PC-9 (cell line): ENCODE measurements at regions not wholly inside any gene's neighbourhood (a gene's known extent, or its start where the extent isn't known, plus 50 kb on each side); places are given as distances from the start of the nearest gene placed in this dataset.

Experiments used
- BruUV-seq: library from RNA; stranded (reverse); fragments of 400-500 nt; replicated peaks from 2 replicates; lab custom pipeline; 2021; lab: Mats Ljungman, UMichigan
- CTCF ChIA-PET: fragments of 300-600 bp; sonication (Branson Sonifier 250); formaldehyde crosslinking; loops from one replicate; lab custom pipeline; 2022; ENCODE audit warnings: antibody characterized with exemption; lab: Charles Lee
- POLR2A ChIA-PET: fragments of 300-600 bp; sonication (Branson Sonifier 250); formaldehyde crosslinking; loops from one replicate; lab custom pipeline; 2022; ENCODE audit warnings: antibody characterized with exemption; ENCODE audit not compliant: unreplicated experiment; lab: Charles Lee
- DNase-seq, 2 experiments: peaks; one replicate each; pipeline versions ENCODE4 v3.0.0 to v3.0.0-alpha.2; 2015 to 2022; ENCODE audit warnings: mixed read lengths in 1 of 2
- H2AFZ ChIP-seq: fragments of 200-600 bp; sonication (generic); 2 replicates; pipeline ENCODE4 v1.8.1; 2017; ENCODE audit warnings: antibody characterized with exemption
- H3F3A ChIP-seq: fragments of 200-600 bp; sonication (generic); 2 replicates; pipeline ENCODE4 v1.8.1; 2017; ENCODE audit warnings: antibody characterized with exemption, mild to moderate bottlenecking, low read depth; ENCODE audit not compliant: insufficient read depth
- H3K27ac ChIP-seq: fragments of 200-600 bp; sonication (generic); 2 replicates; pipeline ENCODE4 v1.6.1; 2016; ENCODE audit warnings: mixed run types
- H3K27me3 ChIP-seq: fragments of 200-600 bp; sonication (generic); 2 replicates; pipeline ENCODE4 v1.6.1; 2016; ENCODE audit warnings: low read depth, mixed run types; ENCODE audit not compliant: insufficient read depth
- H3K36me3 ChIP-seq: fragments of 200-600 bp; sonication (generic); 2 replicates; pipeline ENCODE4 v1.6.1; 2016; ENCODE audit warnings: low read depth, mixed run types
- H3K4me1 ChIP-seq: fragments of 200-600 bp; sonication (generic); replicated peaks from 2 replicates; pipeline ENCODE4 v1.6.1; 2016; ENCODE audit warnings: mixed run types; ENCODE audit not compliant: insufficient read depth
- H3K4me2 ChIP-seq: fragments of 200-600 bp; sonication (generic); 2 replicates; pipeline ENCODE4 v1.6.1; 2017; ENCODE audit warnings: mixed run types
- H3K4me3 ChIP-seq: fragments of 200-600 bp; sonication (generic); 2 replicates; pipeline ENCODE4 v1.6.1; 2016; ENCODE audit warnings: mixed run types
- H3K79me2 ChIP-seq: fragments of 200-600 bp; sonication (generic); 2 replicates; pipeline ENCODE4 v1.6.1; 2017; ENCODE audit warnings: low read depth, mixed run types
- H3K9me2 ChIP-seq: fragments of 200-600 bp; sonication (generic); 2 replicates; pipeline ENCODE4 v1.8.1; 2017; ENCODE audit warnings: mild to moderate bottlenecking; ENCODE audit not compliant: insufficient read depth
- H3K9me3 ChIP-seq: fragments of 200-600 bp; sonication (generic); 2 replicates; pipeline ENCODE4 v1.8.1; 2016; ENCODE audit warnings: low read depth; ENCODE audit not compliant: insufficient read depth
- H4K20me1 ChIP-seq: fragments of 200-600 bp; sonication (generic); 2 replicates; pipeline ENCODE4 v1.8.1; 2017; ENCODE audit not compliant: insufficient read depth
- CTCF ChIP-seq: fragments of 200-600 bp; sonication (generic); conservative IDR thresholded peaks from 2 replicates; pipeline ENCODE4 v1.6.1; 2017; ENCODE audit warnings: mixed run types, antibody characterized with exemption, mild to moderate bottlenecking, moderate library complexity
- EZH2 ChIP-seq: fragments of 200-600 bp; sonication (generic); IDR thresholded peaks from 2 replicates; pipeline ENCODE4 v1.8.0; 2017; ENCODE audit warnings: antibody characterized with exemption, low read depth
- intact Hi-C: fragments of 100-400 bp; cut with micrococcal nuclease; formaldehyde crosslinking; loops from one replicate; pipeline ENCODE4 v1.10.0; 2022; ENCODE audit not compliant: unreplicated experiment

GRCh38 chr7:144955422-144955821 lies 119.6 kb upstream of the TPK1 start:
- BruUV-seq, result no TSS peak
- Histone ChIP-seq H3F3A (no peaks in the 10 kb centered on the region), H3K79me2 (no peaks in the 10 kb centered on the region), H3K4me3 (no peak overlapping the region), H4K20me1 (no peaks in the 10 kb centered on the region), H3K27me3 (no peaks in the 10 kb centered on the region), H3K9me2 (no peaks in the 10 kb centered on the region), H3K9me3 (no peaks in the 10 kb centered on the region), H3K36me3 (no peaks in the 10 kb centered on the region), H3K4me1 (no peaks in the 10 kb centered on the region), H3K4me2 (no peak overlapping the region), H2AFZ (no peak overlapping the region), H3K27ac (no peak overlapping the region)
- intact Hi-C loops, result no loop called here
- ChIA-PET CTCF (no interaction called here), POLR2A (no interaction called here)
- TF ChIP-seq CTCF, result no peak
- TF ChIP-seq EZH2, result no peak
- DNase-seq, result no peak

GRCh38 chr7:144941127-144941526 lies 105.3 kb upstream of the TPK1 start:
- Histone ChIP-seq H2AFZ (no peak overlapping the region), H3K9me2 (no peaks in the 10 kb centered on the region; the same call in 1 of the 2 replicates), H4K20me1 (no peaks in the 10 kb centered on the region), H3K4me1 (no peaks in the 10 kb centered on the region), H3K27ac (no peak overlapping the region), H3K9me3 (no peaks in the 10 kb centered on the region), H3K79me2 (no peaks in the 10 kb centered on the region), H3K4me3 (no peak overlapping the region), H3F3A (no peaks in the 10 kb centered on the region), H3K27me3 (no peaks in the 10 kb centered on the region), H3K36me3 (no peaks in the 10 kb centered on the region), H3K4me2 (no peak overlapping the region)
- ChIA-PET POLR2A (no interaction called here), CTCF (no interaction called here)
- BruUV-seq, result no TSS peak
- intact Hi-C loops, result no loop called here
- no peak for DNase-seq
- TF ChIP-seq CTCF (no peak), EZH2 (no peak)

DNA sequence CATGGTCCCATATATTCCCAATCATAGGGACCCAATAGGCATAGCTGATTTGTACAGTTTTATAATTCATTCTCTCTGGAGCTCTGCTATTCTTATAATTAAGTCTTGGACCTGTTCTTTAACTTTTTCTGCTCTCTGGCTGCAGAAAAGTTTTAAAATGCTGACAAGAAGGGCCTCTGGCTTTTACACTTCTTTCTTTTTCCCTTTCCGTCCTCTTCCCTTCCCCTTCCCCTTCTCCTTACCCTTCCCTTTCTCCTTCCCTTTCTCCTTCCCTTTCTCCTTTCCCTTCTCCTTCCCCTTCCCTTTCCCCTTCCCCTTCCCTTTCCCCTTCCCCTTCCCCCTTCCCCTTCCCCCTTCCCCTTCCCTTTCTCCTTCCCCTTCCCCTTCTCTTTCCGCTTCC lies 101.3 kb upstream of the TPK1 start:
- intact Hi-C loops, result no loop called here

More for the DNA sequence above, 101.3 kb upstream of the TPK1 start:
- Histone ChIP-seq H3F3A (no peaks in the 10 kb centered on the region), H3K9me2 (no peaks in the 10 kb centered on the region), H3K36me3 (no peaks in the 10 kb centered on the region), H3K4me3 (no peak overlapping the region), H3K9me3 (no peaks in the 10 kb centered on the region), H3K79me2 (no peaks in the 10 kb centered on the region), H3K4me1 (no peaks in the 10 kb centered on the region), H4K20me1 (no peaks in the 10 kb centered on the region), H3K27me3 (no peaks in the 10 kb centered on the region), H3K27ac (no peak overlapping the region), H2AFZ (no peak overlapping the region), H3K4me2 (no peak overlapping the region)
- ChIA-PET CTCF (no interaction called here), POLR2A (no interaction called here)
- no peak for DNase-seq
- TF ChIP-seq CTCF (no peak), EZH2 (no peak)
- BruUV-seq, result no TSS peak
